Subcutaneous abdominal adipose tissue (tissue), 5 donors: ENCODE measurements at regions not wholly inside any gene's neighbourhood (a gene's known extent, or its start where the extent isn't known, plus 50 kb on each side); places are given as distances from the start of the nearest gene placed in this dataset.

Experiments used
- H3K27ac ChIP-seq: one replicate; pipeline ENCODE4 v1.7.0; 2013; ENCODE audit warnings: low read depth, mild to moderate bottlenecking, inconsistent platforms, low read length, moderate library complexity
- H3K27me3 ChIP-seq, 5 donors: one replicate each; pipeline ENCODE4 v1.7.0; 2013; ENCODE audit warnings: low read length in 5 of 5, inconsistent platforms in 1 of 5; ENCODE audit not compliant: control insufficient read depth in 5 of 5, insufficient read depth in 4 of 5
- H3K36me3 ChIP-seq, 5 donors: one replicate each; pipeline ENCODE4 v1.7.0; 2013; ENCODE audit warnings: low read length in 5 of 5; ENCODE audit not compliant: control insufficient read depth in 5 of 5, insufficient read depth in 5 of 5
- H3K4me1 ChIP-seq, 5 donors: one replicate each; pipeline ENCODE4 v1.7.0; 2013; ENCODE audit warnings: low read length in 5 of 5, mild to moderate bottlenecking in 3 of 5, moderate library complexity in 1 of 5; ENCODE audit not compliant: control insufficient read depth in 5 of 5, insufficient read depth in 5 of 5
- H3K4me3 ChIP-seq, 5 donors: one replicate each; pipeline ENCODE4 v1.7.0; 2013; ENCODE audit warnings: low read length in 5 of 5, low read depth in 1 of 5
- H3K9ac ChIP-seq, 5 donors: one replicate each; pipeline ENCODE4 v1.7.0; 2013; ENCODE audit warnings: low read length in 5 of 5, mild to moderate bottlenecking in 4 of 5, moderate library complexity in 3 of 5
- H3K9me3 ChIP-seq, 5 donors: one replicate each; pipeline ENCODE4 v1.7.0; 2013; ENCODE audit warnings: low read length in 5 of 5; ENCODE audit not compliant: control insufficient read depth in 5 of 5
- donor health status: healthy.
- donor health status: healthy.
- donor health status: healthy.
- donor health status: healthy.
- donor health status: healthy.

GRCh38 chr2:41993435-41993925 lies 54.3 kb upstream of the PKDCC start:
- peaks cover 4 to 33% (median 27%) of the 10 kb centered on the region in 5 donors for H3K4me1 ChIP-seq
- no peak overlapping the region for H3K9ac ChIP-seq
- no peak overlapping the region for H3K27ac ChIP-seq
- H3K27me3 ChIP-seq, result no peaks in the 10 kb centered on the region
- H3K9me3 ChIP-seq, result no peaks in the 10 kb centered on the region
- H3K36me3 ChIP-seq, result no peaks in the 10 kb centered on the region
- no peak overlapping the region for H3K4me3 ChIP-seq

GRCh38 chr2:41994233-41994637 lies 53.6 kb upstream of the PKDCC start:
- H3K4me1 ChIP-seq, result peaks cover 5 to 37% (median 30%) of the 10 kb centered on the region in 5 donors
- no peak overlapping the region for H3K9ac ChIP-seq
- no peak overlapping the region for H3K27ac ChIP-seq
- no peaks in the 10 kb centered on the region for H3K36me3 ChIP-seq
- H3K27me3 ChIP-seq, result no peaks in the 10 kb centered on the region
- no peak overlapping the region for H3K4me3 ChIP-seq
- H3K9me3 ChIP-seq, result no peaks in the 10 kb centered on the region

GRCh38 chr2:41994661-41995060 lies 53.2 kb upstream of the PKDCC start:
- Histone ChIP-seq H3K9me3 (no peaks in the 10 kb centered on the region), H3K27ac (no peak overlapping the region), H3K9ac (no peak overlapping the region), H3K4me1 (peaks cover 5 to 33% (median 30%) of the 10 kb centered on the region in 5 donors), H3K27me3 (no peaks in the 10 kb centered on the region), H3K4me3 (no peak overlapping the region), H3K36me3 (no peaks in the 10 kb centered on the region)

DNA sequence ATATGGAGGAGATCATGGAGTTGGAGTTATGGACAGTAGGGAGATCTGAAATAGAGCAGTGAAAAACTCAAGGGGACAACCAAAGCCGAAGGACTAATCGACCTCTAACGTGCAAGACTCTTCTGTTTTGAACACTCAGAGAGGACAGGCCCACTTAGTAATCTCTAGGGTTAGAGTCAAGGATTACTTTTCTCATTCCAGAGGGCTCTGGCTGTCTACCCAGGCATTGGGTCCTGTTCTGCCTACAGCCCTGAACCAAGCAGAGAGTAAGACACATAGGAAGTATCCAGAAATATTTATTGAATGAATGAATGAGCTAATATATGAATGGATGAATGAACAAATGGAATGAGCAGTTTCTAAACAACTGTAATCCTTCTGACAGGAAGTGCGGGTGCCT lies 50.3 kb upstream of the PKDCC start:
- H3K27ac ChIP-seq, result peak overlapping the region; percentile 64
- H3K9me3 ChIP-seq, result no peaks in the 10 kb centered on the region
- H3K9ac ChIP-seq, result no peak overlapping the region
- no peak overlapping the region for H3K4me3 ChIP-seq
- H3K27me3 ChIP-seq, result no peaks in the 10 kb centered on the region
- peaks cover 2 to 25% (median 19%) of the 10 kb centered on the region in 5 donors for H3K4me1 ChIP-seq
- no peaks in the 10 kb centered on the region for H3K36me3 ChIP-seq
